Stomach smooth muscle (tissue), 2 donors: ENCODE measurements at regions not wholly inside any gene's neighbourhood (a gene's known extent, or its start where the extent isn't known, plus 50 kb on each side); places are given as distances from the start of the nearest gene placed in this dataset.

Source experiments
- H3K27ac ChIP-seq: one replicate; pipeline ENCODE4 v1.7.0; 2013; ENCODE audit warnings: mild to moderate bottlenecking, low read length, inconsistent platforms
- H3K27me3 ChIP-seq, 2 donors: one replicate each; pipeline ENCODE4 v1.7.0; 2013; ENCODE audit warnings: low read length in 2 of 2; ENCODE audit not compliant: insufficient read depth in 2 of 2, control insufficient read depth in 1 of 2
- H3K36me3 ChIP-seq, 2 donors: one replicate each; pipeline ENCODE4 v1.7.0; 2013; ENCODE audit warnings: low read length in 2 of 2; ENCODE audit not compliant: control insufficient read depth in 2 of 2, insufficient read depth in 2 of 2
- H3K4me1 ChIP-seq: one replicate; pipeline ENCODE4 v1.7.0; 2013; ENCODE audit warnings: low read length; ENCODE audit not compliant: control insufficient read depth, insufficient read depth
- H3K4me3 ChIP-seq, 2 donors: one replicate each; pipeline ENCODE4 v1.7.0; 2013; ENCODE audit warnings: low read length in 2 of 2
- H3K9ac ChIP-seq, 2 donors: one replicate each; pipeline ENCODE4 v1.7.0; 2013; ENCODE audit warnings: low read length in 2 of 2, mild to moderate bottlenecking in 1 of 2
- H3K9me3 ChIP-seq, 2 donors: one replicate each; pipeline ENCODE4 v1.7.0; 2013; ENCODE audit warnings: low read length in 2 of 2; ENCODE audit not compliant: control insufficient read depth in 2 of 2
- donor health status: healthy.
- donor health status: Pancreatic carcinoma.

- Histone ChIP-seq H3K4me1 (no peaks in the 10 kb centered on the region), H3K9me3 (no peaks in the 10 kb centered on the region), H3K4me3 (no peak overlapping the region), H3K9ac (no peak overlapping the region), H3K27me3 (no peaks in the 10 kb centered on the region), H3K27ac (no peak overlapping the region), H3K36me3 (no peaks in the 10 kb centered on the region)
These were observed 1962.4 kb upstream of the TENM3 start for GRCh38 chr4:180280726-180281297.

GRCh38 chr4:180281724-180282123 is 1961.5 kb upstream of the TENM3 start:
- Histone ChIP-seq H3K27me3 (no peaks in the 10 kb centered on the region), H3K27ac (no peak overlapping the region), H3K9ac (no peak overlapping the region), H3K9me3 (no peaks in the 10 kb centered on the region), H3K4me3 (no peak overlapping the region), H3K4me1 (no peaks in the 10 kb centered on the region), H3K36me3 (no peaks in the 10 kb centered on the region)

- Histone ChIP-seq H3K4me3 (no peak overlapping the region), H3K36me3 (no peaks in the 10 kb centered on the region), H3K4me1 (no peaks in the 10 kb centered on the region), H3K9ac (no peak overlapping the region), H3K27me3 (no peaks in the 10 kb centered on the region), H3K27ac (no peak overlapping the region), H3K9me3 (no peaks in the 10 kb centered on the region)
These were observed 1958.9 kb upstream of the TENM3 start for GRCh38 chr4:180284267-180284666.

- Histone ChIP-seq H3K36me3 (no peaks in the 10 kb centered on the region), H3K27ac (no peak overlapping the region), H3K4me3 (no peak overlapping the region), H3K27me3 (no peaks in the 10 kb centered on the region), H3K4me1 (no peaks in the 10 kb centered on the region), H3K9ac (no peak overlapping the region), H3K9me3 (no peaks in the 10 kb centered on the region)
These were observed 1957.4 kb upstream of the TENM3 start for GRCh38 chr4:180285796-180286195.

GRCh38 chr4:180292339-180292738 is 1950.9 kb upstream of the TENM3 start:
- H3K4me1 ChIP-seq = no peaks in the 10 kb centered on the region
- no peak overlapping the region for H3K9ac ChIP-seq
- no peak overlapping the region for H3K27ac ChIP-seq
- no peaks in the 10 kb centered on the region for H3K27me3 ChIP-seq
- no peaks in the 10 kb centered on the region for H3K36me3 ChIP-seq
- no peaks in the 10 kb centered on the region for H3K9me3 ChIP-seq
- no peak overlapping the region for H3K4me3 ChIP-seq

DNA sequence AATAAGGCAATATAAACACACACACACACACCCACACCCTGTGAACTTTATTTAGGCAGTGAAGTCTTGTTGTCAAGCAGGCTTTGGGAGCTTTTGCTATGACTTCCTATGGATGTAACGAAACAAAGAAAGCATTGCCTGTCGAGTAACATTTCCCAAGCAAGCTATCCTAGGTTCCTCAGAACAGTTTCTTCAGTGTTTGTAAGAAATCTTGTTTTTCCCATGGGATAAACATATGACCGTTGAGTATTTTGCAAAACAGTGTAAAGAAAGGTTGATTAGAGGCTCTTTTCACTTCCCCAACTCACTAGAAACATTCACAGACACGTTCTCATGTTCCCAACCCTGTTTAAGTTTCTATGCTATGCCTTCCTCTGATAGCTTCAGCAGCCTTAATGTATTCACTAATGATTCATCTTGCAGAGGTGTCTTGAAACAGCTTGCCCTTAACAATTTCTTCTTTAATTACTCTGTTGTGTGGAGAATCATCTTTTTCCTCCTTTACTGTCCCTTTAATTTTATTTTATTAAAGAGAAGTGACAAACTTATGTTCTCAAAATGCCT is 1947.1 kb upstream of the TENM3 start:
- Histone ChIP-seq H3K9ac (no peak overlapping the region), H3K36me3 (no peaks in the 10 kb centered on the region), H3K4me3 (no peak overlapping the region), H3K27ac (no peak overlapping the region), H3K4me1 (no peaks in the 10 kb centered on the region), H3K9me3 (no peaks in the 10 kb centered on the region), H3K27me3 (no peaks in the 10 kb centered on the region)

DNA sequence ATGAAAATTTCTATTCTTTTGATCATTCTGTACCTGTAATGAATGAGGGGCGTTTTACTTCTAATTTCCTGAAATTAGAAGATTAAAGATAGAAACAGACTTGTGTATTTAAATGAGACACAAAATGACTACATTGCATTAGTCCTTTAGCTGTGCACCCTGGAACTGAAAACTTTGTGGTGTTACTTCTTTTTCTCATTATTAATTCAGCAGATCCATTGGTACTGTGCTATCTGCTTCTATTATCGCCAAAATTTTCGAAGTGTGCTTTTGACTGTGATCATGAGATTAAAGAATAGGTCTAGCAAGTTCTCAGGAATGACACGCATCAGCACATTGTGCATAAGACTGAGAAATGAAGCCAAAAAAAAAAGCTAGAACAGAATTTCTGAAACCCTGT is 1938.9 kb upstream of the TENM3 start:
- no peaks in the 10 kb centered on the region for H3K27me3 ChIP-seq
- H3K9ac ChIP-seq = no peak overlapping the region
- H3K9me3 ChIP-seq = no peaks in the 10 kb centered on the region
- no peak overlapping the region for H3K4me3 ChIP-seq
- no peaks in the 10 kb centered on the region for H3K36me3 ChIP-seq
- H3K4me1 ChIP-seq = no peaks in the 10 kb centered on the region
- H3K27ac ChIP-seq = no peak overlapping the region

- no peak overlapping the region for H3K4me3 ChIP-seq
- H3K4me1 ChIP-seq = no peaks in the 10 kb centered on the region
- no peaks in the 10 kb centered on the region for H3K36me3 ChIP-seq
- H3K27ac ChIP-seq = no peak overlapping the region
- no peaks in the 10 kb centered on the region for H3K27me3 ChIP-seq
- H3K9ac ChIP-seq = no peak overlapping the region
- no peaks in the 10 kb centered on the region for H3K9me3 ChIP-seq
These were observed 1932.6 kb upstream of the TENM3 start for GRCh38 chr4:180310616-180311015.

DNA sequence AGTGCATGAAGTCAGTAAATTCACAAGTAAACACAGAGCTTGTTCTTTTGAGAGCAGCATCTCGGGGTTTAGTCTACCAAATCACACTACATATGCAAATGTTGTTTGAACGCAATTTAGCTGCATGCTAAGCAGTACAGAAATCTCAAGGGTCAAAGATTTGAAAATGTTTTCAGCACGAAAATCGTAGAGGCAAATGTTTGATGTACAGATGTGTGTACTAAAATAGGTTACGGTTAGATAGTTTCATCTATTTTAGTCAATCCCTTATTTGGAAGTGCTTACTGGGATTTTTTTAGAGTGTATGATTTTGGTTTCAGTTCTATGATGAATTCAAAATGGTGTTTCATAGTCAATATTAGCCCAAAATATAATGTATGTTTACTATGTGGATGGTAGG is 1928.2 kb upstream of the TENM3 start:
- no peaks in the 10 kb centered on the region for H3K4me1 ChIP-seq
- H3K27me3 ChIP-seq = no peaks in the 10 kb centered on the region
- no peak overlapping the region for H3K27ac ChIP-seq
- no peaks in the 10 kb centered on the region for H3K36me3 ChIP-seq
- no peak overlapping the region for H3K4me3 ChIP-seq
- no peak overlapping the region for H3K9ac ChIP-seq
- H3K9me3 ChIP-seq = no peaks in the 10 kb centered on the region

GRCh38 chr4:180330521-180330920 is 1912.7 kb upstream of the TENM3 start:
- Histone ChIP-seq H3K27ac (no peak overlapping the region), H3K36me3 (no peaks in the 10 kb centered on the region), H3K4me1 (no peaks in the 10 kb centered on the region), H3K9ac (no peak overlapping the region), H3K9me3 (no peaks in the 10 kb centered on the region), H3K27me3 (no peaks in the 10 kb centered on the region), H3K4me3 (no peak overlapping the region)

DNA sequence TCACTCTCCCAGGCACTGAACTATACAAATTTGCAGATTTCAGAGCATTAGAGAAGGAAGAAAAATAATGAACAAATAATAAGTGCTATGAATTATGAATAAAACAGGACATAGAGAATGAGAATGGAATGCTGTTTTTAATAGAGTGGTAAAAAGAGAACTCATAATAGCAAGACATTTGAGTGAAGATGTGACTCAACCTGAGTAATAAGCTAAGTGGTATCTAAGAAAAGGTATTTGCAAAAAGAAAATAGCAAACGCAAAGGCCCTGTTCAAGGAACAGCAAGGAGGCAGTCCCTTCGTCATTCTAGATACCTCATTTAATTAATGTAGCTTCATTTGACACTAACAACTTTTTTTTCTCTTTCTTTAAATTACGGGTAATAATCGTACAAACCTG is 1910.0 kb upstream of the TENM3 start:
- H3K4me1 ChIP-seq = no peaks in the 10 kb centered on the region

More for the DNA sequence above, 1910.0 kb upstream of the TENM3 start:
- Histone ChIP-seq H3K9ac (no peak overlapping the region), H3K27me3 (no peaks in the 10 kb centered on the region), H3K9me3 (no peaks in the 10 kb centered on the region), H3K36me3 (no peaks in the 10 kb centered on the region), H3K4me3 (no peak overlapping the region), H3K27ac (no peak overlapping the region)
